WTC11 (cell line): ENCODE measurements at regions not wholly inside any gene's neighbourhood (a gene's known extent, or its start where the extent isn't known, plus 50 kb on each side); places are given as distances from the start of the nearest gene placed in this dataset.

Source experiments
- ETV6 ChIP-seq: sonication (generic); formaldehyde crosslinking; IDR thresholded peaks from 2 replicates; pipeline ENCODE4 v1.8.1; 2022; ENCODE audit warnings: mild to moderate bottlenecking, missing genetic modification reagents
- FOXK1 ChIP-seq: sonication (generic); formaldehyde crosslinking; IDR thresholded peaks from 2 replicates; pipeline ENCODE4 v1.8.0; 2022; ENCODE audit warnings: mild to moderate bottlenecking, moderate library complexity, missing genetic modification reagents
- GTF2I ChIP-seq: fragments of 250-450 bp; sonication (Bioruptor Pico); conservative IDR thresholded peaks from 2 replicates; pipeline ENCODE4 v1.4.0; 2021; ENCODE audit warnings: mild to moderate bottlenecking
- IRF1 ChIP-seq: sonication (generic); formaldehyde crosslinking; IDR thresholded peaks from 2 replicates; pipeline ENCODE4 v1.8.0; 2023; ENCODE audit warnings: missing genetic modification reagents
- NFE2L1 ChIP-seq: sonication (generic); formaldehyde crosslinking; IDR thresholded peaks from 2 replicates; pipeline ENCODE4 v1.8.1; 2023; ENCODE audit warnings: missing genetic modification reagents
- TF ChIP-seq, protein P1 (sequence below): sonication (generic); formaldehyde crosslinking; IDR thresholded peaks from 2 replicates; pipeline ENCODE4 v1.8.1; 2022; ENCODE audit warnings: mild to moderate bottlenecking, moderate library complexity, missing genetic modification reagents
- TF ChIP-seq, protein P2 (sequence below): fragments of 200-600 bp; IDR thresholded peaks from 2 replicates; pipeline ENCODE4 v1.8.0; 2022; ENCODE audit warnings: antibody characterized with exemption
- TF ChIP-seq, protein P3 (sequence below): sonication (generic); formaldehyde crosslinking; IDR thresholded peaks from 2 replicates; pipeline ENCODE4 v1.8.1; 2023; ENCODE audit warnings: mild to moderate bottlenecking, missing genetic modification reagents
- TF ChIP-seq, protein P4 (sequence below): sonication (generic); formaldehyde crosslinking; IDR thresholded peaks from 2 replicates; pipeline ENCODE4 v1.8.0; 2022; ENCODE audit warnings: mild to moderate bottlenecking, missing genetic modification reagents
- TF ChIP-seq, protein P5 (sequence below): sonication (generic); formaldehyde crosslinking; IDR thresholded peaks from 2 replicates; pipeline ENCODE4 v1.8.1; 2022; ENCODE audit warnings: mild to moderate bottlenecking, missing genetic modification reagents, moderate library complexity, borderline replicate concordance
- TF ChIP-seq, protein P6 (sequence below): sonication (generic); formaldehyde crosslinking; conservative IDR thresholded peaks from 2 replicates; pipeline ENCODE4 v1.8.1; 2022; ENCODE audit warnings: mild to moderate bottlenecking, missing genetic modification reagents

- TF ChIP-seq, protein P1, sequence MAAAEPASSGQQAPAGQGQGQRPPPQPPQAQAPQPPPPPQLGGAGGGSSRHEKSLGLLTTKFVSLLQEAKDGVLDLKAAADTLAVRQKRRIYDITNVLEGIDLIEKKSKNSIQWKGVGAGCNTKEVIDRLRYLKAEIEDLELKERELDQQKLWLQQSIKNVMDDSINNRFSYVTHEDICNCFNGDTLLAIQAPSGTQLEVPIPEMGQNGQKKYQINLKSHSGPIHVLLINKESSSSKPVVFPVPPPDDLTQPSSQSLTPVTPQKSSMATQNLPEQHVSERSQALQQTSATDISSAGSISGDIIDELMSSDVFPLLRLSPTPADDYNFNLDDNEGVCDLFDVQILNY (CRISPR knock-in tag) = no peak
- TF ChIP-seq IRF1 (CRISPR knock-in tag) (no peak), NFE2L1 (CRISPR knock-in tag) (no peak), GTF2I (CRISPR knock-in tag) (no peak), FOXK1 (CRISPR knock-in tag) (no peak), ETV6 (CRISPR knock-in tag) (no peak)
- TF ChIP-seq, protein P2, sequence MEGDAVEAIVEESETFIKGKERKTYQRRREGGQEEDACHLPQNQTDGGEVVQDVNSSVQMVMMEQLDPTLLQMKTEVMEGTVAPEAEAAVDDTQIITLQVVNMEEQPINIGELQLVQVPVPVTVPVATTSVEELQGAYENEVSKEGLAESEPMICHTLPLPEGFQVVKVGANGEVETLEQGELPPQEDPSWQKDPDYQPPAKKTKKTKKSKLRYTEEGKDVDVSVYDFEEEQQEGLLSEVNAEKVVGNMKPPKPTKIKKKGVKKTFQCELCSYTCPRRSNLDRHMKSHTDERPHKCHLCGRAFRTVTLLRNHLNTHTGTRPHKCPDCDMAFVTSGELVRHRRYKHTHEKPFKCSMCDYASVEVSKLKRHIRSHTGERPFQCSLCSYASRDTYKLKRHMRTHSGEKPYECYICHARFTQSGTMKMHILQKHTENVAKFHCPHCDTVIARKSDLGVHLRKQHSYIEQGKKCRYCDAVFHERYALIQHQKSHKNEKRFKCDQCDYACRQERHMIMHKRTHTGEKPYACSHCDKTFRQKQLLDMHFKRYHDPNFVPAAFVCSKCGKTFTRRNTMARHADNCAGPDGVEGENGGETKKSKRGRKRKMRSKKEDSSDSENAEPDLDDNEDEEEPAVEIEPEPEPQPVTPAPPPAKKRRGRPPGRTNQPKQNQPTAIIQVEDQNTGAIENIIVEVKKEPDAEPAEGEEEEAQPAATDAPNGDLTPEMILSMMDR = no peak
- TF ChIP-seq, protein P3, sequence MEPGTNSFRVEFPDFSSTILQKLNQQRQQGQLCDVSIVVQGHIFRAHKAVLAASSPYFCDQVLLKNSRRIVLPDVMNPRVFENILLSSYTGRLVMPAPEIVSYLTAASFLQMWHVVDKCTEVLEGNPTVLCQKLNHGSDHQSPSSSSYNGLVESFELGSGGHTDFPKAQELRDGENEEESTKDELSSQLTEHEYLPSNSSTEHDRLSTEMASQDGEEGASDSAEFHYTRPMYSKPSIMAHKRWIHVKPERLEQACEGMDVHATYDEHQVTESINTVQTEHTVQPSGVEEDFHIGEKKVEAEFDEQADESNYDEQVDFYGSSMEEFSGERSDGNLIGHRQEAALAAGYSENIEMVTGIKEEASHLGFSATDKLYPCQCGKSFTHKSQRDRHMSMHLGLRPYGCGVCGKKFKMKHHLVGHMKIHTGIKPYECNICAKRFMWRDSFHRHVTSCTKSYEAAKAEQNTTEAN (CRISPR knock-in tag) = no peak
- TF ChIP-seq, protein P4, sequence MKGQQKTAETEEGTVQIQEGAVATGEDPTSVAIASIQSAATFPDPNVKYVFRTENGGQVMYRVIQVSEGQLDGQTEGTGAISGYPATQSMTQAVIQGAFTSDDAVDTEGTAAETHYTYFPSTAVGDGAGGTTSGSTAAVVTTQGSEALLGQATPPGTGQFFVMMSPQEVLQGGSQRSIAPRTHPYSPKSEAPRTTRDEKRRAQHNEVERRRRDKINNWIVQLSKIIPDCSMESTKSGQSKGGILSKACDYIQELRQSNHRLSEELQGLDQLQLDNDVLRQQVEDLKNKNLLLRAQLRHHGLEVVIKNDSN (CRISPR knock-in tag) = no peak
- TF ChIP-seq, protein P5, sequence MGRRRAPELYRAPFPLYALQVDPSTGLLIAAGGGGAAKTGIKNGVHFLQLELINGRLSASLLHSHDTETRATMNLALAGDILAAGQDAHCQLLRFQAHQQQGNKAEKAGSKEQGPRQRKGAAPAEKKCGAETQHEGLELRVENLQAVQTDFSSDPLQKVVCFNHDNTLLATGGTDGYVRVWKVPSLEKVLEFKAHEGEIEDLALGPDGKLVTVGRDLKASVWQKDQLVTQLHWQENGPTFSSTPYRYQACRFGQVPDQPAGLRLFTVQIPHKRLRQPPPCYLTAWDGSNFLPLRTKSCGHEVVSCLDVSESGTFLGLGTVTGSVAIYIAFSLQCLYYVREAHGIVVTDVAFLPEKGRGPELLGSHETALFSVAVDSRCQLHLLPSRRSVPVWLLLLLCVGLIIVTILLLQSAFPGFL (CRISPR knock-in tag) = no peak
- TF ChIP-seq, protein P6, sequence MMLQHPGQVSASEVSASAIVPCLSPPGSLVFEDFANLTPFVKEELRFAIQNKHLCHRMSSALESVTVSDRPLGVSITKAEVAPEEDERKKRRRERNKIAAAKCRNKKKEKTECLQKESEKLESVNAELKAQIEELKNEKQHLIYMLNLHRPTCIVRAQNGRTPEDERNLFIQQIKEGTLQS = no peak
These were observed 158.6 kb upstream of the LMCD1 start for GRCh38 chr3:8343058-8343457.
